ENCODE measurements at regions not wholly inside any gene's neighbourhood (a gene's known extent, or its start where the extent isn't known, plus 50 kb on each side); places are given as distances from the start of the nearest gene placed in this dataset.
"Not testable (repeated sequence)": the region's sequence is repeated elsewhere in the genome, so short reads cannot be mapped to it uniquely, and the experiment has no call there.

DNA sequence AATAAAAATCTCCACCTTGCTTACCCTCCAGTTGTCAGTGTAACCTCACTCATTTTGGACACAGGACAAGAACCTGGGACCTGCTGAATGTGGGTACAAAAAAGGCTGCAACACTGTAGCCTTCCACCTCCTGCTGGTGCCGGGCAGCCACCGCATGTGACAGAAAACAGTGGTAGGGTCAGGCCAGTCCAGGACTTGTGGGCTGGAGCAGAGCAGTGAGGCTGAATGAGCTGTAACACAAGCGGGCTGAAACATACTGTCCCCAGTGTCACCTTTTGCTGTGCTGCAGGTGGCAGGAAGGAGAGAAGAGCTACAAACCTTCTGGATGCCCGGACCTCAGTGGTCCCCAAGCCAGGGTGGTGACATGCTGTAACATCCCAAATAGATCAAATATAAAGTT lies 465.4 kb upstream of the FOXG1 start:
- Histone ChIP-seq H3K9ac (ENCODE audit: low read depth in 1 of 3, low read length in 3 of 3) (no peak overlapping the region), H3K36me3 (ENCODE audit: control insufficient read depth in 3 of 3, insufficient read depth in 3 of 3, low read length in 3 of 3) (no peaks in the 10 kb centered on the region), H3K9me3 (ENCODE audit: control insufficient read depth in 3 of 3, low read length in 3 of 3) (no peaks in the 10 kb centered on the region), H3K4me3 (ENCODE audit: low read length in 3 of 3) (no peak overlapping the region), H3K27ac (ENCODE audit: low read depth, low read length) (no peak overlapping the region), H3K4me1 (ENCODE audit: control insufficient read depth in 3 of 3, insufficient read depth in 3 of 3, low read length in 3 of 3) (no peaks in the 10 kb centered on the region), H3K27me3 (ENCODE audit: control insufficient read depth in 3 of 3, insufficient read depth in 3 of 3, low read length in 3 of 3) (no peaks in the 10 kb centered on the region)

- H3K9me3 ChIP-seq (ENCODE audit: control insufficient read depth in 3 of 3, low read length in 3 of 3) = no peaks in the 10 kb centered on the region
- H3K36me3 ChIP-seq (ENCODE audit: control insufficient read depth in 3 of 3, insufficient read depth in 3 of 3, low read length in 3 of 3) = no peaks in the 10 kb centered on the region
- no peak overlapping the region for H3K4me3 ChIP-seq (ENCODE audit: low read length in 3 of 3)
- no peaks in the 10 kb centered on the region for H3K4me1 ChIP-seq (ENCODE audit: control insufficient read depth in 3 of 3, insufficient read depth in 3 of 3, low read length in 3 of 3)
- H3K27me3 ChIP-seq (ENCODE audit: control insufficient read depth in 3 of 3, insufficient read depth in 3 of 3, low read length in 3 of 3) = no peaks in the 10 kb centered on the region
- no peak overlapping the region for H3K27ac ChIP-seq (ENCODE audit: low read depth, low read length)
- H3K9ac ChIP-seq (ENCODE audit: low read depth in 1 of 3, low read length in 3 of 3) = no peak overlapping the region
These were observed 463.3 kb upstream of the FOXG1 start for GRCh38 chr14:28303248-28303647.

DNA sequence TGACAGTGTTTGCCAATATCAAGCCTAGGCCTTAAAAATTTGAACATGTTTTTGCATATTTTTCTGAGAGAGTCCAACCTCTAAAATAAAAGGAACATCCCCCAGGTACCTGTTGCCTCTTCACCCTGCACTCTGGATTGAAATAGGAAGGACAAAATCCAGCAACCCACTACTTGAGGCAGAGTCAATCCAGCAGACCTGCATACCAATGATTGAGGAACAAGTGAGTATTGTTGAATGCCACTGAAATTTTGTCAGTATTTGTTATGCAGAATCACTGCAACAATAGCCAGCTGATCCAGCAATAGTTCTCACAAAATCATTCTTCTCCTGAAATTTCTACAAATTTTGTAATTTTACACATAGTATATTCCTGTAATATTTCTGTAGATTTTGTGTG lies 460.6 kb upstream of the FOXG1 start:
- no peaks in the 10 kb centered on the region for H3K9me3 ChIP-seq (ENCODE audit: control insufficient read depth in 3 of 3, low read length in 3 of 3)
- no peak overlapping the region for H3K27ac ChIP-seq (ENCODE audit: low read depth, low read length)
- H3K4me3 ChIP-seq (ENCODE audit: low read length in 3 of 3) = no peak overlapping the region
- no peak overlapping the region for H3K9ac ChIP-seq (ENCODE audit: low read depth in 1 of 3, low read length in 3 of 3)
- no peaks in the 10 kb centered on the region for H3K4me1 ChIP-seq (ENCODE audit: control insufficient read depth in 3 of 3, insufficient read depth in 3 of 3, low read length in 3 of 3)
- H3K36me3 ChIP-seq (ENCODE audit: control insufficient read depth in 3 of 3, insufficient read depth in 3 of 3, low read length in 3 of 3) = no peaks in the 10 kb centered on the region
- no peaks in the 10 kb centered on the region for H3K27me3 ChIP-seq (ENCODE audit: control insufficient read depth in 3 of 3, insufficient read depth in 3 of 3, low read length in 3 of 3)

GRCh38 chr14:28307506-28307905 lies 459.1 kb upstream of the FOXG1 start:
- Histone ChIP-seq H3K4me3 (ENCODE audit: low read length in 3 of 3) (no peak overlapping the region), H3K9me3 (ENCODE audit: control insufficient read depth in 3 of 3, low read length in 3 of 3) (no peaks in the 10 kb centered on the region), H3K4me1 (ENCODE audit: control insufficient read depth in 3 of 3, insufficient read depth in 3 of 3, low read length in 3 of 3) (no peaks in the 10 kb centered on the region), H3K27ac (ENCODE audit: low read depth, low read length) (no peak overlapping the region), H3K9ac (ENCODE audit: low read depth in 1 of 3, low read length in 3 of 3) (no peak overlapping the region), H3K36me3 (ENCODE audit: control insufficient read depth in 3 of 3, insufficient read depth in 3 of 3, low read length in 3 of 3) (no peaks in the 10 kb centered on the region), H3K27me3 (ENCODE audit: control insufficient read depth in 3 of 3, insufficient read depth in 3 of 3, low read length in 3 of 3) (no peaks in the 10 kb centered on the region)

GRCh38 chr14:28308734-28309133 lies 457.9 kb upstream of the FOXG1 start:
- H3K9me3 ChIP-seq (ENCODE audit: control insufficient read depth in 3 of 3, low read length in 3 of 3) = no peaks in the 10 kb centered on the region
- no peaks in the 10 kb centered on the region for H3K36me3 ChIP-seq (ENCODE audit: control insufficient read depth in 3 of 3, insufficient read depth in 3 of 3, low read length in 3 of 3)
- no peak overlapping the region for H3K27ac ChIP-seq (ENCODE audit: low read depth, low read length)
- no peaks in the 10 kb centered on the region for H3K27me3 ChIP-seq (ENCODE audit: control insufficient read depth in 3 of 3, insufficient read depth in 3 of 3, low read length in 3 of 3)
- H3K4me1 ChIP-seq (ENCODE audit: control insufficient read depth in 3 of 3, insufficient read depth in 3 of 3, low read length in 3 of 3) = no peaks in the 10 kb centered on the region
- no peak overlapping the region for H3K9ac ChIP-seq (ENCODE audit: low read depth in 1 of 3, low read length in 3 of 3)
- no peak overlapping the region for H3K4me3 ChIP-seq (ENCODE audit: low read length in 3 of 3)

DNA sequence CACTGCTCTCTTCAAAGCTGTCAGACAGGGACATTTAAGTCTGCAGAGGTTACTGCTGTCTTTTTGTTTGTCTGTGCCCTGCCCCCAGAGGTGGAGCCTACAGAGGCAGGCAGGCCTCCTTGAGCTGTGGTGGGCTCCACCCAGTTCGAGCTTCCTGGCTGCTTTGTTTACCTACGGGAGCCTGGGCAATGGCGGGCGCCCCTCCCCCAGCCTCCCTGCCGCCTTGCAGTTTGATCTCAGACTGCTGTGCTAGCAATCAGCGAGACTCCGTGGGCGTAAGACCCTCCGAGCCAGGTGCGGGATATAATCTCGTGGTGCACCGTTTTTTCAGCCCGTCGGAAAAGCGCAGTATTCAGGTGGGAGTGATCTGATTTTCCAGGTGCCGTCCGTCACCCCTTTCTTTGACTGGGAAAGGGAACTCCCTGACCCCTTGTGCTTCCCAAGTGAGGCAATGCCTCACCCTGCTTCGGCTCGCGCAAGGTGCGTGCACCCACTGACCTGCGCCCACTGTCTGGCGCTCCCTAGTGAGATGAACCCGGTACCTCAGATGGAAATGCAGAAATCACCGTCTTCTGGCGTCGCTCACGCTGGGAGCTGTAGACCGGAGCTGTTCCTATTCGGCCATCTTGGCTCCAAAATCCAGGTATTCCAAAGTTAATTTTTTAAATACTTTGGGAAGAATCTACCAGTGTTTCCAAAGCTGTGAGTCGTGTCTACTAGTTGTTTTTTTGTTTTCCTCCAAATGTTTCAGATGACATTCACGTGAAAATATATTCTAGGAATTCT lies 448.5 kb upstream of the FOXG1 start:
- H3K9ac ChIP-seq (ENCODE audit: low read depth in 1 of 3, low read length in 3 of 3); H3K4me1 ChIP-seq (ENCODE audit: control insufficient read depth in 3 of 3, insufficient read depth in 3 of 3, low read length in 3 of 3); H3K27me3 ChIP-seq (ENCODE audit: control insufficient read depth in 3 of 3, insufficient read depth in 3 of 3, low read length in 3 of 3); H3K9me3 ChIP-seq (ENCODE audit: control insufficient read depth in 3 of 3, low read length in 3 of 3); H3K4me3 ChIP-seq (ENCODE audit: low read length in 3 of 3); H3K36me3 ChIP-seq (ENCODE audit: control insufficient read depth in 3 of 3, insufficient read depth in 3 of 3, low read length in 3 of 3); H3K27ac ChIP-seq (ENCODE audit: low read depth, low read length): not testable (repeated sequence)

DNA sequence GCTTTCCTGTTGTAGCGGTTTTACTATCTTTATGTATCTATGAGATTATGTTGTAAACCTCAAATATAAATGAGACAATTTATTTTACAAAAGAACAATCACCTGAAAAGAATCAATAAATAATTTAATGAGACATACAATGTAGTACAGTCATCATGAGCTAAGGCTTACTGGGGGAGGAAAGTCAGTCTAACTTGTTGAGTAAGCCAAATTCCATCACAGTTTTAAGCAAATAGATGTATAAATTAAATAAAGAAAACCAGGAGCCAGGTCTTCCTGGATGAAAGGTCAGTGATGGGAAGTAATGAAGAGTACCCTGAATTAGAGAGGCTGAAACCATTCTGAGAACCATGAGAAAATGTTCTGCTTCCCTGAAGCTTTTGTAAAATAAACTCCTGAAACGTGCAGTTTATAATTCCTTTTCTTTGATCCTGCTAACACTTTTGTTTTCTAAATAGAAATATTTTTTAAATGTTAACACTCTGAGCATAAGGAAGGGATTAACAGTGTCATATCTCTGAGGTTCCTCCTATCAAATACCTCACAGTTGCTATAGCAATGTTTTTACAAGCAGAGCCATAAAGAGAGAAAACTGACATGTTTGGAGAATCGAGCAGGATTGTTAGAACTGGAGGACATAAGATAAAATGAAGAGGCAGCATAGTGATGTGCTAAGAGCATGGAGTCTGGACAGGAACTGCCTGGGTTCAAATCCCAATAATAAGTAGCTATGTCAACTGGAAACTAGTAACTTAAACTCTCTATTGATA lies 444.9 kb upstream of the FOXG1 start:
- Histone ChIP-seq H3K4me1 (ENCODE audit: control insufficient read depth in 3 of 3, insufficient read depth in 3 of 3, low read length in 3 of 3) (no peaks in the 10 kb centered on the region), H3K4me3 (ENCODE audit: low read length in 3 of 3) (no peak overlapping the region), H3K27ac (ENCODE audit: low read depth, low read length) (no peak overlapping the region), H3K9me3 (ENCODE audit: control insufficient read depth in 3 of 3, low read length in 3 of 3) (no peaks in the 10 kb centered on the region), H3K9ac (ENCODE audit: low read depth in 1 of 3, low read length in 3 of 3) (no peak overlapping the region), H3K27me3 (ENCODE audit: control insufficient read depth in 3 of 3, insufficient read depth in 3 of 3, low read length in 3 of 3) (no peaks in the 10 kb centered on the region), H3K36me3 (ENCODE audit: control insufficient read depth in 3 of 3, insufficient read depth in 3 of 3, low read length in 3 of 3) (no peaks in the 10 kb centered on the region)

DNA sequence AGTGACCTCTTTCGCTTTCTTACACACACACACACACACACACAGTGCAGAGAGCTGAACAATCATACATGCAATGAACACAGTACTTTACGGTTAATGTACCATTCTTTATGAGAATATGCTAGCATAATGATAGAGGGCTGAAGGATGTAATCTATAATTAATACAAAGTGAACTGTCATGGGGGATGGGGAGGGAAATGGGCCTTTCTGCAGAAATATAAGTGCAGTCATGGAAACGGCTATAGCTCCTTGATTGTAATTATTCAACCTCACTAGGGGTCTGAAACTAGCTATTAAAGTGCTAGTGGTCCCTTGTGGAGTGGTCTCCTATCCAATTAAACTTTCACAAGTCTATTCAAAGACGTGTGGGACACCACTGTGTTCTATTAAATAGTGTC lies 443.2 kb upstream of the FOXG1 start:
- Histone ChIP-seq H3K27me3 (ENCODE audit: control insufficient read depth in 3 of 3, insufficient read depth in 3 of 3, low read length in 3 of 3) (no peaks in the 10 kb centered on the region), H3K9me3 (ENCODE audit: control insufficient read depth in 3 of 3, low read length in 3 of 3) (no peaks in the 10 kb centered on the region), H3K9ac (ENCODE audit: low read depth in 1 of 3, low read length in 3 of 3) (no peak overlapping the region), H3K4me1 (ENCODE audit: control insufficient read depth in 3 of 3, insufficient read depth in 3 of 3, low read length in 3 of 3) (no peaks in the 10 kb centered on the region), H3K36me3 (ENCODE audit: control insufficient read depth in 3 of 3, insufficient read depth in 3 of 3, low read length in 3 of 3) (no peaks in the 10 kb centered on the region), H3K27ac (ENCODE audit: low read depth, low read length) (no peak overlapping the region), H3K4me3 (ENCODE audit: low read length in 3 of 3) (no peak overlapping the region)

- Histone ChIP-seq H3K27me3 (ENCODE audit: control insufficient read depth in 3 of 3, insufficient read depth in 3 of 3, low read length in 3 of 3) (no peaks in the 10 kb centered on the region), H3K9me3 (ENCODE audit: control insufficient read depth in 3 of 3, low read length in 3 of 3) (no peaks in the 10 kb centered on the region), H3K4me1 (ENCODE audit: control insufficient read depth in 3 of 3, insufficient read depth in 3 of 3, low read length in 3 of 3) (no peaks in the 10 kb centered on the region), H3K4me3 (ENCODE audit: low read length in 3 of 3) (no peak overlapping the region), H3K36me3 (ENCODE audit: control insufficient read depth in 3 of 3, insufficient read depth in 3 of 3, low read length in 3 of 3) (no peaks in the 10 kb centered on the region), H3K27ac (ENCODE audit: low read depth, low read length) (no peak overlapping the region), H3K9ac (ENCODE audit: low read depth in 1 of 3, low read length in 3 of 3) (no peak overlapping the region)
These were observed 442.4 kb upstream of the FOXG1 start for GRCh38 chr14:28323951-28324741.

GRCh38 chr14:28340816-28341215 lies 425.8 kb upstream of the FOXG1 start:
- H3K27me3 ChIP-seq (ENCODE audit: control insufficient read depth in 3 of 3, insufficient read depth in 3 of 3, low read length in 3 of 3) = no peaks in the 10 kb centered on the region
- H3K4me1 ChIP-seq (ENCODE audit: control insufficient read depth in 3 of 3, insufficient read depth in 3 of 3, low read length in 3 of 3) = no peaks in the 10 kb centered on the region

More at GRCh38 chr14:28340816-28341215, 425.8 kb upstream of the FOXG1 start:
- Histone ChIP-seq H3K9me3 (ENCODE audit: control insufficient read depth in 3 of 3, low read length in 3 of 3) (no peaks in the 10 kb centered on the region), H3K4me3 (ENCODE audit: low read length in 3 of 3) (no peak overlapping the region), H3K27ac (ENCODE audit: low read depth, low read length) (no peak overlapping the region), H3K36me3 (ENCODE audit: control insufficient read depth in 3 of 3, insufficient read depth in 3 of 3, low read length in 3 of 3) (no peaks in the 10 kb centered on the region), H3K9ac (ENCODE audit: low read depth in 1 of 3, low read length in 3 of 3) (no peak overlapping the region)

Data from skeletal muscle tissue (tissue), 3 donors.